Stimulated activated CD4-positive, alpha-beta T cell treated with anti-CD3 and anti-CD28 coated beads, Interleukin-15, amount 100 ng/mL, for 24 hours (primary cell): ENCODE measurements at regions not wholly inside any gene's neighbourhood (a gene's known extent, or its start where the extent isn't known, plus 50 kb on each side); places are given as distances from the start of the nearest gene placed in this dataset.
"Not testable (repeated sequence)": the region's sequence is repeated elsewhere in the genome, so short reads cannot be mapped to it uniquely, and the experiment has no call there.

Experiments used
- DNase-seq: peaks from one replicate; pipeline ENCODE4 v3.0.0-alpha.2; 2020

DNA sequence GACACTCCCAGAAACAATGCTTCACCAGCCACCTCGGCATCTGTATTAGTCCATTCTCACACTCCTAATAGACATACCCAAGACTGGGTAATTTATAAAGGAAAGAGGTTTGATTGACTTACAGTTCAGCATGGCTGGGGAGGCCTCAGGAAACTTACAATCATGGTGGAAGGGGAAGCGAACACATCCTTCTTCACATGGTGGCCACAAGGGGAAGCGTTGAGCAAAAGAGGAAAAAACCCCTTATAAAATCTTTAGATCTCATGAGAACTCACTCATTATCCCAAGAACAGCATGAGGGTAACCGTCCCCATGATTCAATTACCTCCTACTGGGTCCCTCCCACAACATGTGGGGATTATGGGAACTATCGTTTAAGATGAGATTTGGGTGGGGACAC, 140.9 kb downstream of the LIG4 start:
- DNase-seq: not testable (repeated sequence)

DNA sequence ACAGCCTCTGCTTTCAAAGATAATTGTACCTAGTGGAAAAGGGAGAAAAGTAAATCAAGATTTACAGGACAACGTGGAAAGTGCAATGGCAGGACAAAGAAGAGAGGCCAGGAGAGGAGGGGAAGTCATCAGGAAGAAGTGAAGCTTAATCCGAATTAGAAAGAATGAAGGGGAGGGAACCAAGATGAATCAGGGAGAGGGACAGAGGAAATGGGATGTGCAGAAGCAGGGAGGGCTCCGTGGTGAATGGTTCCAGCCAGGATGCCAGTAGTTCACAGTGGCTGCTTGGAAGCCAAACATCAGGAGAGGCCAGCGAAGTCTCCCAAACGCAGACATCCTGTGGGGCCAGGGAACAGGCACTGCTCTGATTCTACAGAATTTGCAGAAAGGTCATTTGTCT, 144.4 kb downstream of the LIG4 start:
- DNase-seq: no peak

DNA sequence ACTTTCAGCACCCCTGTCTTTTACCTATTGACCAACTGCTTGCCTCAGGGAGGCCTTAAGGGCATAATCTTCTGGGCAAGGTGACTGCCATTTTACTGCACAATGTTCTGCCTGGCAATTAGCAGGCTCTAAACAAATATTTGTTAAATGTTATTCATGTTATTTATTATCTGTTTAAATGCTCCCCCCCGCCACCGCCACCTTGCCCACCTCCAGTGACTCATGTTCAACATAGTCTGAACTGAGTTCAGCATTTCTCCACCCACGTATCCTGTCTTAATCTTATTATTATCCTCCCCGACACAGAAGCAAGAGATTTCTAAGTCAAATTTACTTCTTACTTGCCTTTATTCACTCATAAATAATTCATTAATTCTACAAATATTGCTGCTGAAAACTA, 144.8 kb downstream of the LIG4 start:
- DNase-seq: no peak

DNA sequence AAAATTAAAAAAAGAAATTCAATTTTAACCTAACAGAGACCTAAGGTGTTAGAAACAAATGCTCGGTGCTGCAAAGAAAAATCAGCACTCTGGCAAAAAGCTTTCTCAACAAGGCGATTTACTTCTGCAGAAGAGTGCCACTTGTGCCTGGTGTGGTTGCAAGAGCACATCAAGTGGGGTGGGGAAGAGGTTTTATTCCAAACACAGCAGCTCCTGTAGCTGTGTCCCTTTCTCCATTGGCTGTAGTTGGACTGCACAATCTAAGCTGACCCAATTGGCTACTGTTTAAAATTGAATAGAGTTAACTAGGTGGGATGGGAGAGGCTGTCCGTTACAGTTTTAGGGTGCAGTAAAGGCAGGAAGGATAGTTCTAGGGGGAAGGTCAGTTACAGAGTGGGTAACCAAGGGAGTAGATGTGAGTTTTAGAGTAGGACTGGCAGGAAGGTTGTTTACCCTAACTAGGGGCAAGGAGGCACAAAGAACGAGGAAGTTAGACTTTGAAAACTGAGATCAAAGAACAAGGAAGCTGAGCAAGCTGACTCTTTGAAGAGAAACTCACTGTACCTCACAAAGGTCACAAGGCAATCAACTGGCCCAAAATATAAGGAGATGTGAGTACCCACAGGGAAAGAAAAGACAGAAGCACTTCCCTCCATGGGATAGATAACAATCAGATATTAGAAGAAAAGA, 145.7 kb downstream of the LIG4 start:
- DNase-seq: no peak

DNA sequence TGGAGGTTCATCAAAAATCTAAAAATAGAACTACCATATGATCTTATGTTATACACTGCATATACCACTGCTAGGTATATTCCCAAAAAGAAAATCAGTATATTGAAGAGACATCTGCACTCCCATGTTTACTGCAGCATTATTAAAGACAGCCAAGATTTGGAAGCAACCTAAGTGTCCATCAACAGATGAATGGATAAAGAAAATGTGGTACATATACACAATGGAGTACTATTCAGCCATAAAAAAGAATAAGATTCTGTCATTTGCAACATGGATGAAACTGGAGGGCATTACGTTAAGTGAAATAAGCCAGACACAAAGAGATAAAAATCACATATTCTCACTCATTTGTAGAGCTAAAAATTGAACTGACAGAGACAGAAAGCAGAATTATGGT, 151.0 kb downstream of the LIG4 start:
- DNase-seq: not testable (repeated sequence)

DNA sequence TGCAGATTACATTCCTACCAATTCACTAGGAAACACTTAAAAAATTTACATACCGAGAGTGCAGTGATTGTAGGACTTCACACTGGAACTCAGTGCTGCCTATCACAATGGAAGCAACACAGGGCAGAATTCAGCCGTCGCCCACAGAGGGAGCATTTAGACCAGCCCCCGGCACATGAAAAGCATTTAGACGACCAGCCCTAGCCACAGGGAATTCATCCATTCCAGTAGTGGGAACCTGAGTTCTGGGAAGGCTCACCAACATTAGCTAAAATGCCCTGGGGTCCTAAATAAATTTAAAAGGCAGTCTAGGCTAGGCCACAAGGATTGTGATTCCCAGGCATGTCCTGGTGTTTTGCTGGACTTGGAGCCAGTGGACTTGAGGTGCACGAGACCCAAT, 155.2 kb downstream of the LIG4 start:
- no peak for DNase-seq

DNA sequence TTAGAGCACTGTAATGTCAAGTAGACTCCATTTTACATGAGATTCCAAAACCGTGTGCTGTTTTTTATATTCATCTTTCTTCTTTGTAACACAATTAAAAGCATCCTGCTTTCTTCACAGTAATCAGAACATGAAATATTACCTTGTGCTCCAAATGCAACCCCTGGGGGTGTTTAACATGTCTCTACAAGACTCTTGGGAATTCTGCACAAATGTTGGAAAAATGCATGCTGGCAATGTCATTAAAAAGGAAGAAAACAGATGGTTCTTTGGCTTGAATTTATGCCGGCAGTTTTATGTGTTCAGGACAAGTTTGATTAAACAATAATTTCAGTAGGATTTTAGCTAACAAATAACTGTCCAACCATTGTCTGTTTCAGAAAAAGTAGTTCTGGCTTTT, 159.1 kb downstream of the LIG4 start:
- DNase-seq: no peak

DNA sequence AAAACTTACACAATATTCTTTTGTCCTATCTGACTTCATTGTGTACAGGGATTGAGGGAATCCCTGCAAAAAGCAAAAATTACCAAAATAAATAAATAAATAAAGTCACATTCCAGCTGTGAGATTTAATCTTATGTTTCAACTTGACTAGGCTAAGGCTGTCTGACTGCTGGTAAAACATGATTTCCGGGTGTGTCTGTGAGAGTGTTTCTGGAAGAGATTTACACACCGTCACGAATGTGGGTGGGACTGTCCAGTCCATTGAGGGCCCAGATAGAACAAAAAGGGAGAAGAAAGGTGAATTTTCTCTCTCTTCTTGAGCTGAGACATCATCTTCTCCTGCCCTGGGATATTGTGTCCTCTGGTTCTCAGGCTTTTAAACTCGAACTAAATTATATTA, 166.1 kb downstream of the LIG4 start:
- DNase-seq: no peak

DNA sequence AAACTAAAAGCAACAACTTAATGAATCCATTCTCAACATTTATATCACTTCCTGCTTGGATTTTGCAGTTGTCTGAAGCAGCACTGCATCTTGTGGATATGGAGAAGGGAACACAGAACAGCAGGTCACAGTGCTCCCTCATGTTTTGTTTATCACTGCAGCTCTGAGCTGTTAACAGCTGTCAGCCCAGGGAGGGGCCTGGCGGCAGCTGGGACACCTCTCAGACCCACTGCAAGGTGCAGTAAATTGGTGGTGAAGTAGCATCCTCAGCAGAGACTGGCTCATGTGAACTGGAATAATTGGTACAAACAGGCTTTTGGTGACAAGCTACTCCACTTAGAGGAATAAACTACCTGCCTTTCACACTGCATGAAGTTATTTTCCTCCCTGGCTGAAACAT, 170.4 kb downstream of the LIG4 start:
- DNase-seq: no peak

DNA sequence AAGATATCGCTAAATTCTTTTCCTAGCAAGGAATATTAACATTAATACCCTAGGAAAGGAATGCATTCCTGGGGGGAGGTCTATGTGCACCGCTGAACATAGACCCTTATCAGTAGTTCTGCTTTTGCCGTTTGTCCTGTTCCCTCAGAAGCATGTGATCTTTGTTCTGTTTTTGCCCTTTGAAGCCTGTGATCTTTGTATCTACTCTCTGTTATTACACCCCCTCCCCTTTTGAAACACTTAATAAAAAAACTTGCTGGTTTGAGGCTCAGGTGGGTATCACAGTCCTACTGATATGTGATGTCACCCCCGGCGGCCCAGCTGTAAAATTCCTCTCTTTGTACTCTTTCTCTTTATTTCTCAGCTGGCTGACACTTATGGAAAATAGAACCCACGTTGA, 172.5 kb downstream of the LIG4 start:
- not testable (repeated sequence) for DNase-seq

DNA sequence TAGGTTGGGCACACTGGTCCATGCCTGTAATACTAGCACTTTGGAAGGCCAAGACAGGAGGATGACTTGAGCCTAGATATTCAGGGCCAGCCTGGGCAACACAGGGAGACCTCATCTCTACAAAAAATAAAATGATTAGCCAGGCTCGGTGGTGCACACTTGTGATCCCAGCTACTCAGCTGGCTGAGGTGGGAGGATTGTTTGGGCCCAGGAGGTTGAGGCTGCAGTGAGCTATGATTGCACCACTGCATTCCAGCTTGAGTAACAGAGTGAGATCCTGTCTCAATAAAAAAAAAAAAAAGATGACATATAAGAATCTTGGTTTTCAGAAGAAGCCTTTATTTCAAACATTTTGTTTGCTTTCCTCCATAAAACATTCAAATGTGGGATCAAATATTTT, 178.0 kb downstream of the LIG4 start:
- DNase-seq: no peak

DNA sequence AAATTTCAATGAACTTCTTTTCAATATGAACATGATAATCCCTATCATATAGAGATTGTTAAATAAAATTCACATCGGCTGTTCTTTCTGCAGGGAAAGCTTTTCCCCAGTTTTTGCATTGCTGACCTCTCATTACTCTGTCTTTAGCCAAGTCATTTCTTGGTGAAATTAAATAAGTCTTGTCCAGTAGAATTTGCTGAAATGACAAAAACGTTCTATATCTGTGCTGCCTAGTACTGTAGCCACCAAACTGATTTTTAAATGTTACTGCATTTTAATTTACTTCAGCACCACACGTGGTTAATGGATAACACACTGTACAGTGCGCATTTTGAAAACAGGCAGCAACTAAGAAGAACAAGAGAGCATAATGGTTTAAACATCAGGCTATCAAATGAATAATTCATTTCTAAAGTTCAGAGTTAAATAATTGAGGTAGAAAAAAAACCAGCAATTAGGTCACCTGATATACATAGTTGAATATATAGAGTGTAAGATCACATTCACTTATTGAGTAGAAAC, 178.9 kb downstream of the LIG4 start:
- no peak for DNase-seq

DNA sequence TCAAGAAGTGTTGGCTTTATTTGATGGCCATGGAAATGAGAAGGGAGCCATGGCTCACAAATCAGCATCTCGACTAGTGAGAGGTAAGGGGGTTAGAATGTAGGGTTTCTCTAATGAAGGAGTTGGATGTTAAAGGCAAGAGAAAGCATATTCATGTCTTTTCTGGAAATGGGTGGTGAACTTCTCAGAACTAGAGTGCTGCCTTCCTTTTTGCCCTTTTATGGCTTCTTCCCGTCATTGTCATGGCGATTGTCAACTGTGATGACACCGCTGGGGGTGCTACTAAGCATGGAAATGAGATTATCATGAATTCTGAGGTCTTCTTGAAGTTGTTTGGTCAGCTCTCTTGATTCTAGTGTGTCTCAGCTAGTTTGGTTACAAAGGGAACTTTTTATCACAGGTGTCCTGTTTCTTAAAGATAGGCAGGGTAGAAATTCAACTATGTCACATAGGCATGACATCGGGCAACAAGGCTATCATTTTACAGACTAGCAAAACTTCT, 180.4 kb downstream of the LIG4 start:
- DNase-seq: no peak

DNA sequence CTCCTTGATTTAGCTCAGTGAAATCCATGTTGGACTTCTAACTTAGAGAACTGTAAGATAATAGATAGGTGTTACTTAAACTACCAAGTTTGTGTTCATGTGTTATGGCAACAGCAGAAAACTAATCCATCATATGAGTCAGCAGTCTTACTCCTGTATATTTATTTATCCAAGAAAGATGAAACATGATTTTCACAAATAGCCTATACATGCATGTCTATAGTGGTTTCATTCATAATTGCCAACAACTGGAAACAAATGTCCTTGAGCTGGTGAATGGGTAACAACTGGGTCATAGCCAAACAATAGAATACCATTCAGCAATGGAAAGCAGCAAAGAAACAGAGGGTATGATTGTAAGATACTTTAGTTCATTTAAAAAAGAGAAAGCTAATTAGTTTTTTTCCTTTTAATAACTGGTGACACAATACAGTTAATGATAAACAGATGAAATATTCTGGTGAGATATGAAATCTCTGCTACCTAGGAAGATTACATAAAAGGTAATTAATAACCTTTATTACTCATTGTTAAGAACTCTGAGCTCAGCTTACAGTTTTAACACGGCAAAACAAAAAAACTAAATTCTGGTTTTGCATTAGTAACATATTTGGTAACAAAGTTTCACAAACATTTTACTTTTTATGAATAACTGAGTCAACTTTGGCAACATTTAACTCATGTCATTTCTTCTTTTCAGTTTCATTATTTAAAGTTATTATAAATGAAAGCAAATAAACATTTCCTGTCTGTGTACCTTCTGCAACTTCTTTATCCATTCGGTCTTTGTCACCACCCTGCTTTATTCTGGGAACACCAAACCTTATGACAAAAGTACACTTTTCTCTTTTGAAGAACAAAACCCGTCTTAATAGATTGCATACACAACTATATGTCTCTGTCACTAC, 181.3 kb downstream of the LIG4 start:
- DNase-seq: no peak

DNA sequence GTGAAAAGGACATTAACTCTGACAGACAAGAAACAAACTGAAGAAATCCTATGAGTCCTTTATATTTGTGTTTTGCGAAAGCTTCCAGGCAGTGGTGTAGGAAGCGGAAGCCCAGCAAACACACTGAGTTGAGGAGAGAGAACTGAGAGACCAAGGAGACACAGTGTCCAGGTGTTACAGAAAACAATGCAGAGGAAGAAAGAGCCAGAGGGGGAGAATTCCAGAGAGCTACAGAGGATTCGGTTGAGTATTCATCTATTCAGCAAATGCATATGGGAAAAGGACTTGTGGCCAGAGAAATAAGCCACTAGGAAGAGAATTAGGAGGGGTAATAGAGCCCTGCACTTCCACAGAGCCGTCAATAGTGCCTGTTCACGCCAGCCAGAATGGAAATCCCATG, 183.5 kb downstream of the LIG4 start:
- no peak for DNase-seq

DNA sequence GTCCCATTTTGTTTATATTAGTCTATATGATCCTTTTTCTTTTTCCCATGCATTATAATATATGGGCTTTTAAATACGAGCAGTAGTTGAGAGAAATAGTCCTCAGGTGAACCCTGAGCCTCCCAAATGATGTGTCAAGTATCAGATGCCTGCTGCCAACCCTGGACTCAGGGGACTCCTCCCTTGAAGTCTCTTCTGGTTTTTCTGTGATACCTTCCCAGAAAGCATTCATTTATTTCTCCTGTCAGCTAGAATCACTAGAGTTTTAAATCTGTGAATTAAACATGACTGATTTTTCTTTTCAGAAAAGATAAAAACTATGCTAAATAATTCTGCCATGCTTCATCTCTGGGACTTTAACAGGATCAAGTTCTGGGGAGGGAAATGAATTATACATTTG, 184.6 kb downstream of the LIG4 start:
- DNase-seq: no peak

DNA sequence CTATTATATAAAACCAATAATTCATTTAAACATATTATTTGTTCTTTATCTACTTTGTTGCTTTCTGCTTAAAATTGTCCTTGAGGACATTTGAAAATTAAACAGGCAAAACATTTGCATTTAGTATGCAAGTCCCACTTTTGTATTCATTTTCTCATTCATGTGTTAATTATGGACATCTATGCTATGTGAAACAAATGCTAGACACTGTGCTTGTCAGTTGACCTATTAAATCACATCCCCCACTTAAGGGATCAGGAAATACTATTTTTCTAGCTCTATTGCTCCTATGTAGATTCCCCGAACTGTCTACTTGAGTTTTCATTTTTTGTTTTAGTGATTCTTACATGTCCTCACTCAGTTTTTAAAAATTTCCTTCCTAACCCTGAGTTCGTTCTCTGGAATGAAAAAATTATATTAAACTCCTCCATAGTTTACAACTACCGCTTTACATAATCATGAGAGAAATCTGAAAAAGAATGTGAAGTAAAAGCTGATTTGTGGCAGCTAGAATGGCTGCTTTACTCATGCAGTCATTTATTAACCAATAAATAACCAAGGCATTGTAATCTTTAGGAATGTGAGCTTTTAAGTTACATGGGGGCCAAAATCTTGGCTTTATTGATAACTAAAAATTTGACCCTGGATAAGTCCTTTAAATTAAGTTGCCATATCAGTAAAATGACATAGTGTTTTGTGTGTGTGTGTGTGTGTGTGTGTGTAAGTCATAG, 188.5 kb downstream of the LIG4 start:
- no peak for DNase-seq

DNA sequence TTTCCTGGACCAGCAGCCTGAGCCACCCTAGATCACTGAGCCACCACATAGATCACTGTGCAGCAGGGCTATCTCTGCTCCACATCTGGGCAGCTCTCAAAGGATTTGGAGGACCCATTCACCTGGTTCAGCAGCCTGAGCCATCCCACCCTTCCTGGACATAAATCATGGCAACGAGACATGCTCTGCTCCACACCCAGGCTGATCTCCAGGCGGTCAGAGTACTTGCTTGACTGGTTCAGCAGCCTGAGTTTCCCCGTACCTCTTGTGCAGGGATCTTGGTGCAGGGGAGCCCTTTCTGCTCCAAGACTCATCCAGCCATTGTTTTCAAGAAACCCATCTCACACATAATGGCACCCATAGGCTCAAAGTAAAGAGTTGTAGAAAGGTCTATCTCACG, 195.3 kb downstream of the LIG4 start:
- DNase-seq: no peak

DNA sequence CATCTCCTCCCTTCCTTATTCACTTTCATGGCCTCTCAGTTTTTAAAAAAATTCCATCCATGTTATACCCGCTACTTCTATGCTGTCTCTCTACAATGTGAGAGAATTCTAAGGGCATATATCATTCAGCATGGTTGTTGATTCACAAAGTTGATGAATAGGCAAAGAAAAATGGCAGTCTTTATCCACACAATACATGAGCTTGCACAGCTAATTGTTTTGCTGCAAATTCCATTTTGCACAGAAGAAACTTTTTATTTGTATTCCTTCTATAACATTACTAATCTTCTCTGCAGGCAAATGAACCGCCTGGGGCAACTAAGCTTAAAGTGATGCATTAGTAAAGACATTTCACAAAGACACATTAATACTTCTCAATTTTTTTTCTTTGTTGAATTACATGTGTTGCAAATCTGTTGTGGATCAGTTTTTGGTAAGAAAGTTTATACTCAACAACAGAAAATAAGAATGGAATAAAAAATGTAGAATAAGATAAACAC, 196.9 kb downstream of the LIG4 start:
- DNase-seq: no peak

DNA sequence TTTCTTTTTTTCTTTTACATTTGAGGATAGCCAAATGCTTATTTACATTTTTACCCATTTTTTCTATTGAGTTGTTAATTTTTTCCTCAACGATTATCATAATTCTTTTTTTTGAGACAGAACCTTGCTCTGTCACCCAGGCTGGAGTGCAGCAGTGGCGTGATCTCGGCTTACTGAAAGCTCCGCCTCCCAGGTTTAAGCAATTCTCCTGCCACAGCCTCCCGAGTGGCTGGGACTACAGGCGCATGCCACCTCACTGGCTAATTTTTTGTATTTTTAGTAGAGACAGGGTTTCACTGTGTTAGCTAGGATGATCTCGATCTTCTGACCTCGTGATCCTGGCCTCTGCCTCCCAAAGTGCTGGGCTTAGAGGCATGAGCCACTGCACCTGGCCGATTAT, 208.7 kb downstream of the LIG4 start:
- no peak for DNase-seq

DNA sequence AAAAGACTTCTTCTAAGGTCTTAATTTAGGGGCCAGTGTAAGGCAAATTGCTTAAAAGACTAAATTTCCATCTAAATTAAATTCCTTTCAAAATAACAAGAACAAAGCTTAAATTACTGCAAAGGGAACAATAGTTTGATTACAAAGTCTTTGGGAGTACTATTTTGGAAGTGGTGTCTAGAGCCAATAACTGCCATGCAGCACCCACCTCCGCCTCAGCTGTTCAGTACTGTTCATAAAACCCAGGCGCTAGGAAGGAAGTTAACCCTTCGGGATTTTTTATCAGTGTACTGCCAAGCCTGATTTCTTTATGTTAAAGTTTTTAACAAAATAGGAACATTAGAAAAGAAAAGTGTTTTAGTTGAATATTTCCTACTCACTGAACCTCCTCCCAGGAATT, 210.1 kb downstream of the LIG4 start:
- no peak for DNase-seq

DNA sequence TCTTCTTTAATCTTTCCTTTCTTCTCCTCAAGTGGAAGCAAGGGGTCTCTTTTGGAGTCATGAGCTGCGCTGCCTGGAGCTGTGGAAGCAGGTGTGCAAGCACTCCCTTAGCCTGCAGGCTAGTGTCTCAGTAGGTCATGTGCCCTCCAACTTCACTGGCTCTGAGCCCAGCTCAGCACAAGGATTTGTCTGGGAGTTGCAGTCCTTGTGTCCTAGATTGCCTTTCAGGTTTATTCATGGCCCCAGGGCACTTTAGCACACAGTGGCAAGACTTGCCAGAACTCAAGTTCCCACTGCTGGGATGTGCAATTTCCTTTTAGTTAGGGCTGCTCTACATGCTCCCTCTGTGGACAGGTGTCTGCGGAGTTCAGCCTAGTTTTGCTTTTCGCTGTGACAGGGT, 211.7 kb downstream of the LIG4 start:
- no peak for DNase-seq

DNA sequence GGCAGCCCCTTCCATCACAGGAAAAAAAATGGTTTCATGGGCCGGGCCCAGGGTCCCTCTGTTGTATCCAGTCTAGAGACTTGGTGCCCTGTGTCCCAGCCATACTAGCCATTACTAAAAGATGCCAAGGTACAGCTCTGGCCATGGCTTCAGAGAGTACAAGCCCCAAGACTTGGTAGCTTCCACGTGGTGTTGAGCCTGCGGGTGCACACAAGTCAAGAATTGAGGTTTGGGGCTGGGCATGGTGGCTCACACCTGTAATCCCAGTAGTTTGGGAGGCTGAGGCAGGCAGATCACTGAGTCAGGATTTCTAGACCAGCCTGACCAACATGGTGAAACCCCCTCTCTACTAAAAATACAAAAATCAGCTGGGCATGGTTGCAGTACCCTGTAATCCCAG, 214.3 kb downstream of the LIG4 start:
- DNase-seq: no peak
